AG04449 (cell line): ENCODE measurements at regions not wholly inside any gene's neighbourhood (a gene's known extent, or its start where the extent isn't known, plus 50 kb on each side); places are given as distances from the start of the nearest gene placed in this dataset.

Experiments used
- CTCF ChIA-PET: fragments of 350-600 bp; formaldehyde crosslinking; extraction: SDS; loops from one replicate; lab custom pipeline; 2021; ENCODE audit warnings: antibody characterized with exemption; lab: Yijun Ruan, JAX
- POLR2A ChIA-PET: fragments of 400-600, 350-600 bp; formaldehyde crosslinking; extraction: SDS; loops from one replicate; lab custom pipeline; 2020; ENCODE audit warnings: antibody characterized with exemption, inconsistent platforms; lab: Yijun Ruan, JAX
- DNase-seq: peaks from one replicate; pipeline ENCODE4 v3.0.0-alpha.2; 2010; ENCODE audit warnings: low read depth, low spot score
- H3K4me3 ChIP-seq: 2 replicates; pipeline ENCODE4 v1.5.1; 2011; ENCODE audit warnings: low read depth, mild to moderate bottlenecking, control low read depth, low read length
- TF ChIP-seq, protein P1 (sequence below): IDR thresholded peaks from one replicate; pipeline ENCODE4 v1.5.1; 2011; ENCODE audit warnings: mild to moderate bottlenecking, moderate library complexity, low read length, control low read depth, inconsistent platforms; ENCODE audit not compliant: insufficient read depth; ENCODE audit errors: missing control alignments

DNA sequence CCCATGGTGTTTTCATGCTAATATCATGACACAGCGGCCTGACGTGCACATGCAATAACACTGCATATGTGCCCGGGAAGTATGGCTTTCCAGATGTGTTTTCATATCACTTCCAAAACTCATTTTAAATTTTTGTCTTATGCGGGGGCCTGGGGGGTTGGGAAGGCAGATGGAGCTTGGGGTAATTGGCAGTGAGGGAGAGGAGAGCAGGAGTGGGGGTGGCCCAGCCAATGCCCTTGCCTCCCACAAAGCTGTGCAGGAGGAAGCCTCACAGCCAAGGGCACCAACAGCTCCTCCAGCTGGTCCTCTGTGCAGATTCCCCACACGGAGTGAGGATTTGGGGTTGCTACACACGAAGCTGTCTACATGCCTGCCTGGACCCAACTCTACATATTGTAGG, 805.2 kb downstream of the GALR1 start:
- no peak for DNase-seq
- TF ChIP-seq, protein P1, sequence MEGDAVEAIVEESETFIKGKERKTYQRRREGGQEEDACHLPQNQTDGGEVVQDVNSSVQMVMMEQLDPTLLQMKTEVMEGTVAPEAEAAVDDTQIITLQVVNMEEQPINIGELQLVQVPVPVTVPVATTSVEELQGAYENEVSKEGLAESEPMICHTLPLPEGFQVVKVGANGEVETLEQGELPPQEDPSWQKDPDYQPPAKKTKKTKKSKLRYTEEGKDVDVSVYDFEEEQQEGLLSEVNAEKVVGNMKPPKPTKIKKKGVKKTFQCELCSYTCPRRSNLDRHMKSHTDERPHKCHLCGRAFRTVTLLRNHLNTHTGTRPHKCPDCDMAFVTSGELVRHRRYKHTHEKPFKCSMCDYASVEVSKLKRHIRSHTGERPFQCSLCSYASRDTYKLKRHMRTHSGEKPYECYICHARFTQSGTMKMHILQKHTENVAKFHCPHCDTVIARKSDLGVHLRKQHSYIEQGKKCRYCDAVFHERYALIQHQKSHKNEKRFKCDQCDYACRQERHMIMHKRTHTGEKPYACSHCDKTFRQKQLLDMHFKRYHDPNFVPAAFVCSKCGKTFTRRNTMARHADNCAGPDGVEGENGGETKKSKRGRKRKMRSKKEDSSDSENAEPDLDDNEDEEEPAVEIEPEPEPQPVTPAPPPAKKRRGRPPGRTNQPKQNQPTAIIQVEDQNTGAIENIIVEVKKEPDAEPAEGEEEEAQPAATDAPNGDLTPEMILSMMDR: no peak
- POLR2A ChIA-PET: no interaction called here
- H3K4me3 ChIP-seq: no peak overlapping the region
- CTCF ChIA-PET: no interaction called here

DNA sequence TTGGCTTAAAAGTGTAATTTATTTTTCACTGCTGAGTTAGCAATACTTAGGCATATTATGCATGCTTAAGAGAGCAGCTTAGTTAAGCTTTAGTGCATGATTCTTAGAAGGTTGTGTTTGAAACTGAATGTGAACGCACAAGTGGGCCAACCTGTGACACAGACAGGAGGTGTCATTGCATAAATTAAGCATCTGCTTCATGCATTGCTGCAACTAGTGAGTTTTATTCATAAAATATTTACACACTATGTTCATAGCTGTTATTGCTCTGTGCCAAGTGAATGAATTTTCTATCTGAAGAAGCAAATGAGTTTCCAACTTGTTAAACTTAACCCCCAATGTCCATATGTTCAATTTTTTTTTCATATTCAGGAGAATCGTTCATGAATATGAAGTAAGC, 806.4 kb downstream of the GALR1 start:
- POLR2A ChIA-PET: no interaction called here
- DNase-seq: no peak
- TF ChIP-seq, protein P1: no peak
- CTCF ChIA-PET: no interaction called here
- no peak overlapping the region for H3K4me3 ChIP-seq

DNA sequence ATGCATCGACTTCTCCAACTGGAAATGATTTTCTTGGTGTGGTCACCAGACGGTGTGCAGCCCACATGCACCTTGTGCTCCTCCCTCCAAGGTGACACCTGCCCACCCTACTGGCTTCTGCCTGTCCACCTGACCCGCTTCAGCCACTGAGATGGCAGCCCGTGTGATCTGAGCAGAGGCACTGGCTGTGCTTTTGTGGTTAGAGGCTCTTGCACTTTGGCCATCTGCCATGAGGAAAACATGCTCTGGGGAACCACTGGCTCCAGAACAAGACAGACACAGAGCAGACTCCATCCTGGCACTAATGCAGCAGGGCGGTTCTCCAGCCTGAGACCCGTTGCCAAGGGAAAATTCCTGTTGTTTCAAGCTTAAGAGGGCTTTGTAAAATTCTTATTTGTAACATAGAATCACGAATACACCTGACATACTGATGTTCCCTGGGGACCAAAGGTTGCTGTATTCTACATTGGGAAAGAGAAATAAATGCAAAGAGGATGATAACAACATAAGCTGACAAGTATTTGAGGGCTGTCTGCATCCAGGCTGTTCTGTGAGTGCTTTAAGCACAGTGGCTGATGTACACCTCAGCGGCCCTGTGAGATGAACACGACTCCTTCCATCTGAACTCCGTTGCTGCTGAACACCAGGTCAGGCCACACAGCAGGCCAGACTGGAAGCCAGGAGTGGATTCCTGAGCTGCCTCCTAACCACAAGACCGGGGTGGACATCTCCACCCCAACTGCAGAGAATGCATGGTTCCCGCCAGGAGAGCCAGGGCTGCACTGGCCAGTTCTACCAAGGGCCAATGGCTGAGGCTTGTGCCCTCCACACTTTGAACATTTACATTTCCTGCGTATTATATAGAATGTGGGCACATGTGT, 820.4 kb downstream of the GALR1 start:
- DNase-seq: no peak
- TF ChIP-seq, protein P1: no peak
- H3K4me3 ChIP-seq: no peak overlapping the region
- ChIA-PET CTCF (no interaction called here), POLR2A (no interaction called here)

DNA sequence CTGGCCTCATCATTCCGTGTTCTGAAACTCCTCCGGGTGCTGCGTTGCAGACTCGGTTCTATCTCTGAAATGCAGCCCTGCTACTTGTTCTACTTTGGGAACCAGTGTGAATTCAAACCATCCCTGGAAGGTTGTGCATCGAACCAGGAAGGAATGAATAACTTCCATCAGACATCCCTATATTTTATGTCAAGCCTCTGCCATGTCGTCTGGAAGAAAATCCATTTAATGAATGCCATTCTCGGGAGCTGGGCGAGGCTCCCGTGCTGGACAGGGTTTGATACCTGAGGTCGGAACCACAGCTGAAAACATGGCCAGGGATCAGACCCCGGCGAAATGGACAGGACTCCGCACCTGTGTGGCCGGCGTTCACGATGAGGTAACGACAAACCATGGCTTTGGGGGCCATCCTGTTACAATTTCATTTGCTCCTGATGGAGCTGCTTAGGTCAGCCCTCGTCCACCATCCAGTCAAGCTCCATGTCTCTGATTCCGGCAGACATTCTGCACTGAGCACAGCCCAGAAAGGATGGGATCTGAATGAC, 821.6 kb downstream of the GALR1 start:
- ChIA-PET CTCF (no interaction called here), POLR2A (no interaction called here)
- TF ChIP-seq, protein P1: no peak
- no peak overlapping the region for H3K4me3 ChIP-seq
- DNase-seq: no peak

DNA sequence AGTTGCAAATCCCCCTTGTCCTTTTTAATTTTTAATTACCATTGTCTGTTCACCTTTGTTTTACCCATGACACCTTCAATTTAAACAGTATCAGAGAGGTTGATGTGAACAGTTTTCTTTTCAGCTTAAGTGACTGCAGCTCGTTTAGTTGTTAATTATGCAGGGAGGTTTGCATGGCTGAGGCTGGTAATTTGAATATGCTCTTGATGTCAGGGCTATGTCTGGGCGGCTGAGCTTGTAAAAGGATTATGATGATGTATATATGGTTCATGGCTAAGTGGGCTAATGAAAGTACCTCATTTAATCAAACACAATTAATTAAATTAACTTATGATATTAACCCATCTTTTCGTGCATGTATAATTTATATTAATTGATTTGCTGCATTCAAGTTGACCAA, 822.1 kb downstream of the GALR1 start:
- H3K4me3 ChIP-seq: no peak overlapping the region
- TF ChIP-seq, protein P1: no peak
- CTCF ChIA-PET: no interaction called here
- no peak for DNase-seq
- POLR2A ChIA-PET: no interaction called here

DNA sequence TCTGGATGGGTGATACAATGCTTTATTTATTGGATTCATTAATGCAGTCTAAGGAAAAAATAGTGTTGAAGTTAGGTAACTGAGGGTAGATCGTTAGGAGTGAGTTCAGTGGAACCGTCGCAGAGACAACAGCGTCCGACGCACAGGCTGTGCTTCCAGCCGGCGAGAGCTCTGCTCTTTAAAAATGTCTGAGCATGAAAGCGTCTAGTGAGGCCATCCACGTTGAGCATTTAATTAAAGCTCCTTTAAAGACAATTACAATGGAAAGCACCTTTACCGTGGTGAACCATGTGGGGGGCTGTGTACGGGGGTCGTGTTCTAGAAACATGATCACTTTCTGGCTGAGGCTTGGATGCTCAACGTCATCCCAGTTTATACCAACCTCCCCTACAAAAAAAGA, 822.7 kb downstream of the GALR1 start:
- ChIA-PET POLR2A (no interaction called here), CTCF (no interaction called here)
- TF ChIP-seq, protein P1: no peak
- no peak for DNase-seq
- H3K4me3 ChIP-seq: no peak overlapping the region
